GM12873 (cell line): ENCODE measurements at regions not wholly inside any gene's neighbourhood (a gene's known extent, or its start where the extent isn't known, plus 50 kb on each side); places are given as distances from the start of the nearest gene placed in this dataset.

Experiments
- CTCF ChIP-seq: IDR thresholded peaks from 2 replicates; pipeline ENCODE4 v1.5.1; 2012; ENCODE audit warnings: low read depth, mild to moderate bottlenecking, moderate library complexity, low read length, control low read depth; ENCODE audit not compliant: insufficient read depth; ENCODE audit errors: missing control alignments

- TF ChIP-seq CTCF = no peak
Measured at GRCh38 chr10:131660427-131660826, 240.4 kb upstream of the PPP2R2D start.

- TF ChIP-seq CTCF = no peak
Measured at GRCh38 chr10:131662851-131663250, 238.0 kb upstream of the PPP2R2D start.

- no peak for TF ChIP-seq CTCF
Measured at GRCh38 chr10:131663351-131663750, 237.5 kb upstream of the PPP2R2D start.

GRCh38 chr10:131666091-131666490 lies 234.7 kb upstream of the PPP2R2D start:
- no peak for TF ChIP-seq CTCF

GRCh38 chr10:131667047-131667446 lies 233.8 kb upstream of the PPP2R2D start:
- no peak for TF ChIP-seq CTCF

GRCh38 chr10:131667561-131667960 lies 233.2 kb upstream of the PPP2R2D start:
- TF ChIP-seq CTCF = no peak

GRCh38 chr10:131668903-131669302 lies 231.9 kb upstream of the PPP2R2D start:
- no peak for TF ChIP-seq CTCF
